Neural cell (in vitro differentiated cells): ENCODE measurements at regions not wholly inside any gene's neighbourhood (a gene's known extent, or its start where the extent isn't known, plus 50 kb on each side); places are given as distances from the start of the nearest gene placed in this dataset.

ENCODE experiments used
- H2AFZ ChIP-seq: fragments of 200-600, 300-800 bp; sonication (generic), shearing (Covaris generic); 2 replicates; pipeline ENCODE4 v1.6.0; 2014; ENCODE audit warnings: low read depth, mild to moderate bottlenecking, antibody characterized with exemption, low read length, moderate library complexity
- H3F3A ChIP-seq: fragments of 200-600 bp; shearing (Covaris generic); 2 replicates; pipeline ENCODE4 v1.6.1; 2016; ENCODE audit warnings: mild to moderate bottlenecking, moderate library complexity, mixed read lengths, antibody characterized with exemption, low read length; ENCODE audit not compliant: insufficient read depth, poor library complexity, severe bottlenecking
- H3K27ac ChIP-seq: fragments of 200-600, 300-800 bp; sonication (generic), shearing (Covaris generic); 2 replicates; pipeline ENCODE4 v1.5.1; 2014; ENCODE audit warnings: mild to moderate bottlenecking, low read length, moderate library complexity
- H3K27me3 ChIP-seq: fragments of 300-800, 200-600 bp; sonication (generic), shearing (Covaris generic); 2 replicates; pipeline ENCODE4 v1.6.0; 2014; ENCODE audit warnings: mild to moderate bottlenecking, low read depth, low read length, moderate library complexity; ENCODE audit not compliant: insufficient read depth
- H3K36me3 ChIP-seq: fragments of 300-800, 200-600 bp; sonication (generic), shearing (Covaris generic); 2 replicates; pipeline ENCODE4 v1.5.1; 2014; ENCODE audit warnings: mild to moderate bottlenecking, antibody characterized with exemption, low read length, moderate library complexity; ENCODE audit not compliant: insufficient read depth
- H3K4me2 ChIP-seq: fragments of 300-800, 200-600 bp; sonication (generic), shearing (Covaris generic); 2 replicates; pipeline ENCODE4 v1.6.0; 2014; ENCODE audit warnings: mild to moderate bottlenecking, low read length
- H3K4me3 ChIP-seq: fragments of 300-800, 200-600 bp; sonication (generic), shearing (Covaris generic); 2 replicates; pipeline ENCODE4 v1.5.1; 2014; ENCODE audit warnings: mild to moderate bottlenecking, low read length, moderate library complexity
- H3K79me2 ChIP-seq: fragments of 200-600 bp; shearing (Covaris generic); replicated peaks from 2 replicates; pipeline ENCODE4 v1.6.0; 2014; ENCODE audit warnings: mild to moderate bottlenecking, low read length, moderate library complexity; ENCODE audit not compliant: insufficient read depth
- H3K9ac ChIP-seq: fragments of 300-800, 200-600 bp; sonication (generic), shearing (Covaris generic); 2 replicates; pipeline ENCODE4 v1.6.1; 2016; ENCODE audit warnings: mild to moderate bottlenecking, low read length, mixed read lengths
- H3K9me2 ChIP-seq: fragments of 200-600 bp; shearing (Covaris generic); 2 replicates; pipeline ENCODE4 v1.6.1; 2016; ENCODE audit warnings: mild to moderate bottlenecking, low read length, mixed read lengths; ENCODE audit not compliant: insufficient read depth
- H3K9me3 ChIP-seq: fragments of 200-600, 300-800 bp; sonication (generic), shearing (Covaris generic); 2 replicates; pipeline ENCODE4 v1.6.1; 2016; ENCODE audit warnings: mild to moderate bottlenecking, mixed run types, low read length, moderate library complexity, mixed read lengths
- H4K20me1 ChIP-seq: fragments of 200-600 bp; shearing (Covaris generic); 2 replicates; pipeline ENCODE4 v1.6.1; 2016; ENCODE audit warnings: mild to moderate bottlenecking, mixed run types; ENCODE audit not compliant: insufficient read depth
- CTCF ChIP-seq: fragments of 450-650 bp; IDR thresholded peaks from 2 replicates; pipeline ENCODE4 v1.5.1; 2014; ENCODE audit warnings: antibody characterized with exemption, mild to moderate bottlenecking, moderate library complexity; ENCODE audit not compliant: poor library complexity, severe bottlenecking
- EP300 ChIP-seq: fragments of 450-650 bp; conservative IDR thresholded peaks from 2 replicates; pipeline ENCODE4 v1.6.1; 2014; ENCODE audit warnings: antibody characterized with exemption, mild to moderate bottlenecking, moderate library complexity; ENCODE audit not compliant: poor library complexity, severe bottlenecking
- EZH2 ChIP-seq: fragments of 200-600, 300-800 bp; shearing (Covaris generic), sonication (generic); IDR thresholded peaks from 2 replicates; pipeline ENCODE4 v1.6.1; 2014; ENCODE audit warnings: antibody characterized with exemption, low read length, borderline replicate concordance, mild to moderate bottlenecking; ENCODE audit not compliant: insufficient read depth, poor library complexity, severe bottlenecking
- MXI1 ChIP-seq: fragments of 450-650 bp; conservative IDR thresholded peaks from 2 replicates; pipeline ENCODE4 v1.6.1; 2014; ENCODE audit warnings: antibody characterized with exemption, mild to moderate bottlenecking; ENCODE audit not compliant: poor library complexity, severe bottlenecking
- POLR2AphosphoS5 ChIP-seq: IDR thresholded peaks from 2 replicates; pipeline ENCODE4 v1.6.1; 2012
- RAD21 ChIP-seq: fragments of 450-650 bp; conservative IDR thresholded peaks from 2 replicates; pipeline ENCODE4 v1.6.1; 2014; ENCODE audit warnings: antibody characterized with exemption, mild to moderate bottlenecking, moderate library complexity
- REST ChIP-seq: IDR thresholded peaks from 2 replicates; pipeline ENCODE4 v1.6.1; 2012; ENCODE audit warnings: borderline replicate concordance
- SMC3 ChIP-seq: fragments of 450-650 bp; conservative IDR thresholded peaks from 2 replicates; pipeline ENCODE4 v1.6.1; 2014; ENCODE audit warnings: antibody characterized with exemption, mild to moderate bottlenecking, moderate library complexity; ENCODE audit not compliant: poor library complexity
- TAF1 ChIP-seq: IDR thresholded peaks from 2 replicates; pipeline ENCODE4 v1.6.1; 2012; ENCODE audit warnings: low read depth

GRCh38 chr1:57578680-57579079 is 154.8 kb upstream of the DAB1 start:
- no peaks in the 10 kb centered on the region for H3K79me2 ChIP-seq
- no peaks in the 10 kb centered on the region for H3K36me3 ChIP-seq
- H3F3A ChIP-seq: no peaks in the 10 kb centered on the region
- no peak overlapping the region for H2AFZ ChIP-seq
- no peak overlapping the region for H3K4me2 ChIP-seq
- H3K9ac ChIP-seq: no peak overlapping the region
- H3K9me2 ChIP-seq: no peaks in the 10 kb centered on the region
- no peak overlapping the region for H3K27ac ChIP-seq
- H3K27me3 ChIP-seq: no peaks in the 10 kb centered on the region
- TF ChIP-seq MXI1 (no peak), REST (no peak), RAD21 (no peak), EP300 (no peak), TAF1 (no peak), POLR2AphosphoS5 (no peak), EZH2 (no peak), SMC3 (no peak), CTCF (no peak)
- H4K20me1 ChIP-seq: no peaks in the 10 kb centered on the region
- no peaks in the 10 kb centered on the region for H3K9me3 ChIP-seq
- no peak overlapping the region for H3K4me3 ChIP-seq

- H3K4me2 ChIP-seq: no peak overlapping the region
- H3K27me3 ChIP-seq: no peaks in the 10 kb centered on the region
- no peak overlapping the region for H2AFZ ChIP-seq
- H3K36me3 ChIP-seq: no peaks in the 10 kb centered on the region
- no peaks in the 10 kb centered on the region for H3K9me2 ChIP-seq
- no peaks in the 10 kb centered on the region for H3K79me2 ChIP-seq
- no peak overlapping the region for H3K27ac ChIP-seq
- no peak overlapping the region for H3K4me3 ChIP-seq
- H3K9me3 ChIP-seq: no peaks in the 10 kb centered on the region
- H3F3A ChIP-seq: no peaks in the 10 kb centered on the region
- H3K9ac ChIP-seq: no peak overlapping the region
- H4K20me1 ChIP-seq: no peaks in the 10 kb centered on the region
- TF ChIP-seq TAF1 (no peak), REST (no peak), CTCF (no peak), SMC3 (no peak), POLR2AphosphoS5 (no peak), EZH2 (no peak), EP300 (no peak)
Observed at GRCh38 chr1:57578099-57578498, 154.2 kb upstream of the DAB1 start.
